GM12872 (cell line): ENCODE measurements at regions not wholly inside any gene's neighbourhood (a gene's known extent, or its start where the extent isn't known, plus 50 kb on each side); places are given as distances from the start of the nearest gene placed in this dataset.

Source experiments
- TF ChIP-seq, protein P1 (sequence below): IDR thresholded peaks from 3 replicates; pipeline ENCODE4 v1.5.1; 2011; ENCODE audit warnings: low read depth, mild to moderate bottlenecking, low read length, moderate library complexity; ENCODE audit not compliant: insufficient read depth

GRCh38 chr4:156608651-156609050 lies 362.9 kb downstream of the PDGFC start:
- TF ChIP-seq, protein P1, sequence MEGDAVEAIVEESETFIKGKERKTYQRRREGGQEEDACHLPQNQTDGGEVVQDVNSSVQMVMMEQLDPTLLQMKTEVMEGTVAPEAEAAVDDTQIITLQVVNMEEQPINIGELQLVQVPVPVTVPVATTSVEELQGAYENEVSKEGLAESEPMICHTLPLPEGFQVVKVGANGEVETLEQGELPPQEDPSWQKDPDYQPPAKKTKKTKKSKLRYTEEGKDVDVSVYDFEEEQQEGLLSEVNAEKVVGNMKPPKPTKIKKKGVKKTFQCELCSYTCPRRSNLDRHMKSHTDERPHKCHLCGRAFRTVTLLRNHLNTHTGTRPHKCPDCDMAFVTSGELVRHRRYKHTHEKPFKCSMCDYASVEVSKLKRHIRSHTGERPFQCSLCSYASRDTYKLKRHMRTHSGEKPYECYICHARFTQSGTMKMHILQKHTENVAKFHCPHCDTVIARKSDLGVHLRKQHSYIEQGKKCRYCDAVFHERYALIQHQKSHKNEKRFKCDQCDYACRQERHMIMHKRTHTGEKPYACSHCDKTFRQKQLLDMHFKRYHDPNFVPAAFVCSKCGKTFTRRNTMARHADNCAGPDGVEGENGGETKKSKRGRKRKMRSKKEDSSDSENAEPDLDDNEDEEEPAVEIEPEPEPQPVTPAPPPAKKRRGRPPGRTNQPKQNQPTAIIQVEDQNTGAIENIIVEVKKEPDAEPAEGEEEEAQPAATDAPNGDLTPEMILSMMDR: no peak

GRCh38 chr4:156607478-156607857 lies 364.1 kb downstream of the PDGFC start:
- TF ChIP-seq, protein P1: no peak

GRCh38 chr4:156606554-156607477 lies 364.8 kb downstream of the PDGFC start:
- TF ChIP-seq, protein P1: no peak

DNA sequence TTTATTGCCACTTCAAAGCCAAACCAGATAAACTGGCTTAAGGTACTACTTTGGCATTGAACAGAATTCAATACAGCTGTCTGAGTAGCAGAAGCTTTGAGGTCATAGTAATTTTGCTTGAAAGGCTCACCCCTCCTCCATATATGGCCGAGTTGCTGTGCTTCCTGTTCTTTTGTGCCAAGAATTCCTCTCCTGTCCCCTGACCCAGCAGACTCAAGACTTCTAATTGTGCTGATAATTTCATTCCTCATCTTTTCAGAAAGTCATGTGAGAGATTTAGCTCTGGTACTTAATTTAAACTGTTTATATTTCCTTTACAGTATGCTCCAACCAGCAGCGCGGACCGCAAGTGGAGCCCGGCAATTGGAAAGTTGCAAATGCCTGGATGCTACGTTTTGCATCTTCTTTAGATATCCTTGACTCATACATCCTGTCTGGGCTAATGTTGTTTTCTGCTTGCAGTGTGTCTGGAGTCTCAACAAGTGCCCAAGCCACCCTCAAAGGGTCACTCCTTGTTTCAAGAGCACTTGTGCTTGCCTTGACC lies 373.4 kb downstream of the PDGFC start:
- TF ChIP-seq, protein P1: no peak

- TF ChIP-seq, protein P1: no peak
Measured at GRCh38 chr4:156596706-156597329, 374.8 kb downstream of the PDGFC start.

DNA sequence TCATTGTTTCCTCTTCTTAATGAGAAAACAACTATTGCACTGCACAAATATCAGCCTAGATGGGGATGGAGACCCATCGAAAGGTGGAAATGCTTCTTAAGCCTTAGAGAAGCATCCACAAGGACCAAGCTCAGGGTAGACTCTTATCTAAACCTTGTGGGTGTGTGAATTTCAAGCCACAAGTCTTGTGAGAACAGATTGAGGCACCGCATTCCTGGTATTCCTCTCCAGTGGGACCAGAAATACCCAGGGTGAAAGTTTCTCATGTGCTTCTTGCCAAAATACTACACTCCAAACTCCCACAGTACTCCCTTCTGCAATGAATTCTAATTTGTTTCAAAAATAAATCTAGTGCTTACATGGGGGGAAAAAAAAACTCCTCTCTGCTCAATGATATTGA lies 375.6 kb downstream of the PDGFC start:
- TF ChIP-seq, protein P1: no peak

GRCh38 chr4:156595041-156595440 lies 376.6 kb downstream of the PDGFC start:
- TF ChIP-seq, protein P1: no peak
